Mucosa of rectum (tissue), 2 donors: ENCODE measurements at regions not wholly inside any gene's neighbourhood (a gene's known extent, or its start where the extent isn't known, plus 50 kb on each side); places are given as distances from the start of the nearest gene placed in this dataset.

Experiments
- H3K27ac ChIP-seq, 2 donors: one replicate each; pipeline ENCODE4 v1.7.0; 2013; ENCODE audit warnings: inconsistent platforms in 2 of 2, low read depth in 2 of 2, low read length in 2 of 2
- H3K27me3 ChIP-seq, 2 donors: one replicate each; pipeline ENCODE4 v1.7.0; 2013; ENCODE audit warnings: low read length in 2 of 2; ENCODE audit not compliant: control insufficient read depth in 2 of 2, insufficient read depth in 2 of 2
- H3K36me3 ChIP-seq, 2 donors: one replicate each; pipeline ENCODE4 v1.7.0; 2013; ENCODE audit warnings: low read length in 2 of 2; ENCODE audit not compliant: control insufficient read depth in 2 of 2, insufficient read depth in 2 of 2
- H3K4me1 ChIP-seq, 2 donors: one replicate each; pipeline ENCODE4 v1.7.0; 2013; ENCODE audit warnings: low read length in 2 of 2, mild to moderate bottlenecking in 1 of 2; ENCODE audit not compliant: control insufficient read depth in 2 of 2, insufficient read depth in 2 of 2
- H3K4me3 ChIP-seq, 2 donors: one replicate each; pipeline ENCODE4 v1.7.0; 2013; ENCODE audit warnings: low read length in 2 of 2
- H3K9ac ChIP-seq, 2 donors: one replicate each; pipeline ENCODE4 v1.7.0; 2013; ENCODE audit warnings: low read length in 2 of 2, low read depth in 1 of 2, mild to moderate bottlenecking in 1 of 2
- H3K9me3 ChIP-seq, 2 donors: one replicate each; pipeline ENCODE4 v1.7.0; 2013; ENCODE audit warnings: low read length in 2 of 2; ENCODE audit not compliant: control insufficient read depth in 2 of 2
- donor health status: healthy.
- donor health status: Normal muscosa, but diverticular disease.

DNA sequence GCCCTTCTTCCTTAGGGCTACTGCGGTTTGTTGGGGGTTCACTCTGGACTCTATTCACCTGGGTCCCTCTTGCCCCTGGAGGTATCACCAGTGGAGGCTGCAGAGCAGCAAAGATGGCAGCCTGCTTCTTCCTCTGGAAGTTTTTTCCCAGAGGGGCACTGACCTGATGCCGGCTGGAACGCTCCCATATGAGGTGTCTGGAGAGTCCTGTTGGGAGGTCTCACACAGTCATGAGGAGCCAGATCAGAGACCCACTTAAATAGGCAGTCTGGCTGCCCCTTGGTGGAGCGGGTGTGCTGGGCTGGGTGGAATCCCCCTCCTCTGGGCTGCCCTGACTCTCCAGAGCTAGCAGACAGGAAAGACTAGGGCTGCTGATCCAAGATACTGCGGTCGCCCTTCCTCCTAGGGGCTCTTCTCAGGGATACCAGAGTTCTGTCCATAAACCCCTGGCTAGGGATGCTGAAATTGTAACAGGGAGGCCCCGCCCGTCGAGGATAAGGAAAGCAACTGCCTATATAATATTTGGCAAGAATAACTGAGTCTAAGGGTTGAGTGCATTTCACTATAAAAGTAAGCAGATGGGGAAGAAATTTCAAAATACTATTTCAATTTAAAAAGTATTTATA, 140.7 kb downstream of the NOL4 start:
- Histone ChIP-seq H3K4me1 (no peaks in the 10 kb centered on the region), H3K4me3 (no peak overlapping the region), H3K36me3 (no peaks in the 10 kb centered on the region), H3K27ac (no peak overlapping the region), H3K9ac (no peak overlapping the region), H3K27me3 (no peaks in the 10 kb centered on the region), H3K9me3 (no peaks in the 10 kb centered on the region)

DNA sequence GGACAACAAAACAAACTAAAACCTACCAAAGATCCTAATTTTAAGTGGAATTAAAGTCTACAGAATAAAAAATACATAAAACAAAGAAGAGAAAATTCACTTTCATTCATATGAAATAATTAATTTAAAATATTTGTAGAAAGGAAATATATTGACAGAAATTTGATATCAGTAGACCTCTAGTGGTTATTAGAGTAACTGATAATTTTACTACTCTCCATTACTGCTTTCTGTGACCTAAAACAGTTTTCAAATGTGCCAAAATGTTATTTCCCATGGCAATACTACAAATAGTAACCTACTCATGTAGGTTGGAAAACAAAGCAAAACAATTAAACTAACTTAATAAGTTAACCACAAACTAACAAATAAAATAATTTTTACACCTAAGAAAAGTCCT, 147.1 kb downstream of the NOL4 start:
- no peaks in the 10 kb centered on the region for H3K4me1 ChIP-seq
- no peaks in the 10 kb centered on the region for H3K36me3 ChIP-seq
- no peak overlapping the region for H3K4me3 ChIP-seq
- H3K9me3 ChIP-seq, result no peaks in the 10 kb centered on the region
- no peak overlapping the region for H3K27ac ChIP-seq
- H3K27me3 ChIP-seq, result no peaks in the 10 kb centered on the region
- no peak overlapping the region for H3K9ac ChIP-seq

DNA sequence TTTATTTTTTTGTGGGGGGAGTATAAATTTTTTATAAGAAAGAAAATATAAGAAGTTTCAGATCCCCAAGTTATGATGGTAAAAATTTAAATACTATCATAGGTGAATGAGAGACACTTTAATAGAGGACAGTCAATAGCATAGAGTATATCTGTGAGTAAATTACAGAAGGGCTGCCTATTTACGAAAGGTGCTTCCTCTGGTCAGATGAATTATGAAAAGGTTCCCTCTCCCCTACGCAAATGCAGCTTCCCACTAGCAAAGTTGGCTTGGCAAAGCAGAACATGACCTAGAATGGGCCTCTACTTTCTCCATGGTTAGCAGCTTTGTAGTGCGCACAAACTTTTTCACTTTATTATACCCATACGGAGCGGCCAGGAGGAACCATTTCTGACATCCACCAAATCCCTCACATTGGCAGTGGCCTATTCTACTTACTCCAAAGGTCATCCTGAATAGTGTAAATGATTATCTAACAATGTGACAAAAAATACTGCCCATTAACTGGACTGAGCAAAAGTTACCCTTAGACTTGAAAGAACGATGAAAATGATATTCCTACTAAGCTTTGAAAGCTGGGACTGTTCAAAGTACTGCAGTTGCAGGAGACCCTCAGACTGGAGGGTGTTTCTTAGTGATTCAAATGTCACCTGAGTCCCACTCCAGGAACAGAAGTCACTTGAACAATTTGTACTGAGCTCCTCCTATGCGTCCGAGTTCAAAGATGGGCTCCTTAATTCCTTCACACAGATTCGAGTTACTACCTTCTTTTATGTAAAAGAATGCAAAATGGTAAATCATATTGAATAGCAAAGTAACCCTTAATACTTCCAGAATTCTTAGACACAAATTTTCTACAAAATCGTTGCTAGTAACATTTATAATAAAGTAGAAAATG, 148.5 kb downstream of the NOL4 start:
- no peaks in the 10 kb centered on the region for H3K4me1 ChIP-seq
- H3K4me3 ChIP-seq, result no peak overlapping the region
- H3K9me3 ChIP-seq, result no peaks in the 10 kb centered on the region
- H3K9ac ChIP-seq, result no peak overlapping the region
- no peaks in the 10 kb centered on the region for H3K27me3 ChIP-seq
- H3K27ac ChIP-seq, result no peak overlapping the region
- H3K36me3 ChIP-seq, result no peaks in the 10 kb centered on the region

DNA sequence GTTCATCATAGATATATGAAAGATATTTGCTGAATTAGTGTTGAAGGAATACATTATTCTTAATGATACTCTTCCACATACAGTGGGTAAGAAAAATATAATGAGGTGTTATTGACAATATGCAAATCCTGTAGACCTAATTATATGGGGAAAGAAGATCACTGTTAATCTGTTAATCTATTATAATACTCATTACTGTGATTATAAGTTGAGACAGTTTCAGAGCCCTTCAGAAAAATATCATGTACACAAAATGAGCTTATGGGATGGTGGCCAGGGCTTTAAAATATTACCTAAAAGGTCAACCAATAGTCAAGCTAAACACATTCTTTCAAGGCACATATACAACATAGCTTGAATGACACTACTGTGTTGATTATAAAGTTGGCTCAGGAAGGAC, 163.5 kb downstream of the NOL4 start:
- no peak overlapping the region for H3K27ac ChIP-seq
- H3K9ac ChIP-seq, result no peak overlapping the region
- no peak overlapping the region for H3K4me3 ChIP-seq
- no peaks in the 10 kb centered on the region for H3K27me3 ChIP-seq
- no peaks in the 10 kb centered on the region for H3K36me3 ChIP-seq
- H3K9me3 ChIP-seq, result no peaks in the 10 kb centered on the region
- no peaks in the 10 kb centered on the region for H3K4me1 ChIP-seq

DNA sequence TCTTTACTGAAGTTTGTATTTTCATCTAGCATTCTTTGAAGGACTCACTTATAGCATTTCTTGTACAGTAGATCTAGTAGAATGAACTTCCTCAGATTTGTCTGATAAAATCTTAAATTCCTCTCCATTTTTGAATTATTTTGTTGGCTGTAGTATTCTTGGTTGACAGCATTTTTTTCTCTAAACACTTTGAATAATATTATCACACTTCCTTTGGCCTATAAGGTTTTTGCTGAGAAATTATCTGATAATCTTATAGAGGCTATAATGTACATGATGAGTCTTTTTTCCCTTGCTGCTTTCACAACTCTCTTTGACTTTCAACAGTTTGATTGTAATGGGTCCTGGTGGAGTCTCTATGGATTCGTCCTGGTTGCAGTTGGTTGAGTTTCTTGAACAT, 169.5 kb downstream of the NOL4 start:
- no peak overlapping the region for H3K4me3 ChIP-seq
- H3K9me3 ChIP-seq, result no peaks in the 10 kb centered on the region
- H3K36me3 ChIP-seq, result no peaks in the 10 kb centered on the region
- H3K27ac ChIP-seq, result no peak overlapping the region
- H3K27me3 ChIP-seq, result no peaks in the 10 kb centered on the region
- no peaks in the 10 kb centered on the region for H3K4me1 ChIP-seq
- H3K9ac ChIP-seq, result no peak overlapping the region

DNA sequence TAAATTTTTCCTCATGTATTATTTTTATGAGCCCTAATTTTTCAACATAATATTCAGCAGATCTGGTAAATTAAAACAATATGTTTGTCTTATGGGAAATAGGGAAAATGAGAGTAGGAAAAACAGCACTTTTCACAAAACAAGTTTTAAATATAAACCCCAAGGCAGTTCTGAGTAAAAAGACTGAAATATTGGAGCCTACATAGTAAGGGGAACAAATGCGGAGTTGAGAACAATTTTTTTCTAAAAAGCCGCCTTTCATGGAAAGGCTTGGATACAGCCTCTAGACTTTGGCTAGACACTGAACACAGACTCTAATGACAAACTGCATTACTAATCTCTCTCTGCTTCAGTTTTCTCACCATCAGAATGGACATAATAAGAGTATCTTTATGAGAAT, 174.1 kb downstream of the NOL4 start:
- no peaks in the 10 kb centered on the region for H3K9me3 ChIP-seq
- no peak overlapping the region for H3K27ac ChIP-seq
- no peak overlapping the region for H3K9ac ChIP-seq
- H3K27me3 ChIP-seq, result no peaks in the 10 kb centered on the region
- H3K36me3 ChIP-seq, result no peaks in the 10 kb centered on the region
- H3K4me3 ChIP-seq, result no peak overlapping the region
- H3K4me1 ChIP-seq, result no peaks in the 10 kb centered on the region

DNA sequence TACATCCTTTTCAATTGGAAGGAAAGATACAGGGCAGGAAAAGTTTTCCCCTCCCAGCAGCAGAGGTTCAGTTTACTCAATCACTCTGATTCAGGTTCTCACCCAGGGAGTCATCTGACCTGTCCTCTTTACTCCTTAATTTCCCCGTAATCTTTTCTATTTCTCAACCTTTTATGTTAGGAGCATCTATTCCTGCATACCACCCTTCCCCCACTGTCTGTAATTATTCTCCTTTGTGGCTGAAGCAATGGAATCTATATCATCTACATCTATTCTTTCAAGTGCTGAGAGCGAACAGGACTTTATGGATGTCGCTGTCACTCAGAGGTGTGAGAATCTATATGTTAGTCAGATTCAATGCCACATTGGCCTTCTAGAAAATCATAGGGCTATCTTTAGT, 175.2 kb downstream of the NOL4 start:
- no peak overlapping the region for H3K27ac ChIP-seq
- H3K27me3 ChIP-seq, result no peaks in the 10 kb centered on the region
- H3K9me3 ChIP-seq, result no peaks in the 10 kb centered on the region
- H3K4me3 ChIP-seq, result no peak overlapping the region
- H3K36me3 ChIP-seq, result no peaks in the 10 kb centered on the region
- H3K4me1 ChIP-seq, result no peaks in the 10 kb centered on the region
- no peak overlapping the region for H3K9ac ChIP-seq

DNA sequence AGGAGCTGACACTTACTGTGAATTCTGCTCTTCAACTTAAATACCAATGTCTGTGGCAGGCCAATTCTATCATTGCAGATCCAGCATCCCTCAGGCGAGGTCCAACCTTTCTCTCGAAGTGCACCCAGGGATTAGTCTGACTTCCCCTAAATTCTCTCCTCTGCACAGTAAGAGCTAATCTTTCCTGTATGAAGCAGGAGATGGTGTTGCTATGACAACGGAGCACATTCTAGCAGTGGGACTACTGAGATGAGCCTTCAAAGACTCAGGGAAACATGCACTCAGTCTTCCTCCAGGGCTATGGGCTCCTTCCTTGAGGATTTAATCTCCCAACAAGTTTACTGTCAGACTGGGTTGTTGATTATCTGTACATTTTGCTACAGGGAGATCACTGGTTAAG, 176.3 kb downstream of the NOL4 start:
- Histone ChIP-seq H3K27me3 (no peaks in the 10 kb centered on the region), H3K4me1 (no peaks in the 10 kb centered on the region), H3K27ac (no peak overlapping the region), H3K9me3 (no peaks in the 10 kb centered on the region), H3K9ac (no peak overlapping the region), H3K36me3 (no peaks in the 10 kb centered on the region), H3K4me3 (no peak overlapping the region)

DNA sequence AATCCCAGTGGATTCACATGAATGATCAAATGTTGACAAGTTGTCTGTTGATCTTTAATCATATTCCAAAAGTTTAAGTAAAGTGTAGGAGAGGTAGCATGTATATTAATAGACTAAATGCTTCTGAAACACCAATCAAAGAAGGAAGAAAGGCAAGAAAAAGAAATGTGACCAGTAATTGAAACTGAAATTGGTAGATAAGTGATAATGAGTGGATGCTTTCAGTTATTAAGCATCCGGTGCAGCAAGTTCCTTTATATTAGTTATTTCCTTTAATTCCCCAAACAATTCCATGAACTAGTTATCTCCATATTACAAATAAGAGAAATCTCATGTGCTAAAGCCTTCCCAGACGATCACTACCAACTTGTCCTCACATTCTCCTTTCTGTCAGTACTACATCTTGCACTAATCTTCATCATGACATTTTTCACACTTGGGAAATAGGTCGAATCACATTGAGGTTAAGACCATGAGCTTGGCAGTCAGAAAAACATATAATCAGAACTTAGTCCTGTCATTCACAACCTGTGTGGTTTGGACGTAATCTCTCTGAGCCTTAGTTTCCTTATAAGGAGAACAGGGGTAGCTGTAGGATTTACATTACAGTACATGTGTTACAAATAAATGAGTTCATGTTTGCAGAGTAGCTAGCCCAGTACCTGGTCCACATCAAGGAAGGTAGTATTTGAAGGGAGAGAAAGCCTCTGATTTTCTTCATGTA, 182.1 kb downstream of the NOL4 start:
- no peaks in the 10 kb centered on the region for H3K36me3 ChIP-seq
- H3K27me3 ChIP-seq, result no peaks in the 10 kb centered on the region

DNA sequence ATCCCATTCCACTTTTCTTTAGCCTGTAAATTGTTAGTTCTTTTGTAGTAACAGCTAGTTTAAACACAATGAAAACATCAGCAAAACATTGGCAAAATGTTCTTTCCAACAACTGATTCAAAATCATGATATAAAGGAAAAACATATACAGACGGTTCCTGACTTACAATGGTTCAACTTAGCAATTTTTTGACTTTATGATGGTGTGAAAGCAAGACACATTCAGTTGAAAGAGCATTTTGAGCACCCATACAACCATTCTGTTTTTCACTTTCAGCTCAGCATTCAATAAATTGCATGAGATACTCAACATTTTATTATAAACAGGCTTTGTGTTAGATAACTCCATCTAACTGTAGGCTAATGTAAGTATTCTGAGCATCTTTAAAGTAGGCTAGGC, 185.1 kb downstream of the NOL4 start:
- Histone ChIP-seq H3K27me3 (no peaks in the 10 kb centered on the region), H3K9me3 (no peaks in the 10 kb centered on the region), H3K4me1 (no peaks in the 10 kb centered on the region), H3K36me3 (no peaks in the 10 kb centered on the region), H3K27ac (no peak overlapping the region), H3K4me3 (no peak overlapping the region), H3K9ac (no peak overlapping the region)

More for the DNA sequence above, 182.1 kb downstream of the NOL4 start:
- Histone ChIP-seq H3K27ac (no peak overlapping the region), H3K4me1 (no peaks in the 10 kb centered on the region), H3K9ac (no peak overlapping the region), H3K4me3 (no peak overlapping the region), H3K9me3 (no peaks in the 10 kb centered on the region)
